ENCODE measurements at regions not wholly inside any gene's neighbourhood (a gene's known extent, or its start where the extent isn't known, plus 50 kb on each side); places are given as distances from the start of the nearest gene placed in this dataset.

DNA sequence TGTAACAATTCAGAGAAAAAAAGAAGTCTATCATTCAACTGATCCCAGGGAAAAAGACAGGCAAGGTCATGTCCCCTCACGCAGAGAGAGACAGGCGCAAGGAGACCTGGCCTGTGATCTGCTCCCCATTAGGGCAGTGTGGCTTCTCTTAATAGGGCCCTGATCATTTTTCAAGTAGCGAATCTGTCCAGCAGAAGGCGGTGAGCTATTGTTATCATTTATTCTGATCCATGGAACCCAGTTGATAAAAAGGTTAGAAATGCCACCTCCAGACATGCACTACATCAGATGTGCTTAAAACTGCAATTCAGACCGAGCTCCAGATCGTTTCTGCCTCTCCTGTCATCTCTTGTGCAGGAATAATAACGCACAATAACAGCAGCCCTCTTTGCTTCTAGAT is 1025.6 kb upstream of the PIK3C3 start:
- DNase-seq = no peak

DNA sequence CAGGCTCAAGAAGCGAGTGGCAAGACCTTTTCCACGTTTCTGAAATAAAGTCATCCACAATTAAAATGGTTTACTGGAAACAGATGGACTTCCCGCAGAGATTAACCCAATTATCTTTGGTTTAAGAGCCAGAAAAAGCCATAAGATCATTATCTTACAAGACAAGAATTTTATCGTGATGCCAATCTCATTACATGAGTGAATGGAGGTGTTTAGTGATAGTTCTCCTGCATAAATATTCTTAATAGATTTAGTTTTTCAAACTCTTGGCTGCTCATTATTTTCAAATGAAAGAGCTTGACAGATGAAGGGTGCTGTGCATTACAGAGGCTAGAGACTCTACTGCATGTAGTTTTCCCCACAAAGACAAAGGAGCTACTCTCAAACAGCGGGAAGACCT is 1028.4 kb upstream of the PIK3C3 start:
- DNase-seq = no peak

DNA sequence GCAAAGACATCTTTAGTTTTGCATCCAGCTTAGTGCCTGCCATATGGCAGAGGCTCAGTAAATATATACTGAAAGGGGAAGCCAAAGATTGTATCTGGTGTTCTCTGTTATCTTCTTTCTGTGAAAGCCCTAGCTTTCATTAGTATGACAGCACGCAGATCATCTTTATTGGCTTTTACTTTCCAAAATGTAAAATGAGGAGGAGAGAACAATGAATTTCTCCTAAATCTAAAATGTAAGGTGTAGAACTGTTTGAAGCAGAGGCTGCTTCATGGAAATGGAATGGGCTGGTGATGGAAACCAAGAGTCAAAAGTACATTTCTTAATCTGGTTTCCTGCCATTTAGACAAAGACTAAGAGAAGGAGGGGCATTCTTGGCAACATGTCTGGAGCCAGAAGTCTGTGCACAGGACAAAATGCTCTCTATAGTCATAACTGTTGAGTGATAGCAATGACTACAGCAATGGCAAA is 1029.9 kb upstream of the PIK3C3 start:
- DNase-seq = no peak

DNA sequence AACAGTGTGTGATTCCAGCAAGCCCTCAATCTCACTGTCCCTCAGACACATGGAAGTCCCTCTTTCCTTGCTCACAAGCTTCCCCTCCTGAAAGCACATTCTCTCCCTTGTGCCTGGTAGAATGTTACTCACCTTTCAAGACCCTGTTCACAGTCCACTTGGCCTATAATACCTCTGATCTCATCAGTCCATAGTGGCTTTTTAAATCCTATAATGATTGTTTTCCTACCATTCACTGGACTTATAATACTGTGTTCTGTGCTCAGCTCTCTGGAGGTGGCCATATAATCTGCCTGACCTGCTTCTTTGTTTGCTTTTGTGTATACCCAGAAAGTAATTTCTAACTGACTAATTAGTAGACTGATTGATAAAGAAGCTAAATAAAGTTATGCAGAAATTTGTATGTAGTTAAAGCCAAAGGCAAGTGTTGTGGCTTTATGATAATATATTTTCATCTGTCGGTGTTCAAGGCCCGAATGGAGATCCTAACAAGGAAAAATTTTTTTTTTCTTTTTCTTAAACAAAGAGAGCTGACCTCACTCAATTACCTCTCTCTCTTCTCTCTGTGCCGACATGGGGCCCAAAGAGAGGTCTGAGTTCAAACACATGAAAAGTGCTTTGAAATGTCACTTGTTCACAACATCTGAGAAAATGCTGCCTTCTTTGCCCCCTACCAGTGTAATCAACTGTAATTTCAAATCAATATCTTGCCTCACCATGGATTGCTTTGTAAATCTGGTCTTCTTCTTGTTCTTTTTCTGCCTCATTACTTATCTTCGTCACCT is 1033.0 kb upstream of the PIK3C3 start:
- no peak for DNase-seq

DNA sequence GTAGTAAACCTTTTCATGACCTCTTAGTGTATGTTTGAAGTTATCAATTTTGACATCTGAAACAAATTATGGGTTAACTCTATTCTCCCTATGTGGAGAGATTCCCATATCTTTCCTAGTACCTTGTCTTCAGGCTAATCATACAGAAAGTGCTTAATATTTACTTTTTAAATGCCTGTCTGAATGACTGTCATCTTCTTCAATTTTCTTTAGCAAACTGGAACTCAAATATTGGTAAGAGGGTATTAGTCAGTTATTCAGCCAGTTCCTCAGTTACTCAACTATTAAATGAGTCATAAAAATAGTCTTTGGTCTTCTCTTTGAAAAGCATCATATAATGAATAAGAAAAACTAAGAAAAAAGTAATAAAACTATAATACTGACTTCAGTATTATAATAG is 1038.0 kb upstream of the PIK3C3 start:
- no peak for DNase-seq

DNA sequence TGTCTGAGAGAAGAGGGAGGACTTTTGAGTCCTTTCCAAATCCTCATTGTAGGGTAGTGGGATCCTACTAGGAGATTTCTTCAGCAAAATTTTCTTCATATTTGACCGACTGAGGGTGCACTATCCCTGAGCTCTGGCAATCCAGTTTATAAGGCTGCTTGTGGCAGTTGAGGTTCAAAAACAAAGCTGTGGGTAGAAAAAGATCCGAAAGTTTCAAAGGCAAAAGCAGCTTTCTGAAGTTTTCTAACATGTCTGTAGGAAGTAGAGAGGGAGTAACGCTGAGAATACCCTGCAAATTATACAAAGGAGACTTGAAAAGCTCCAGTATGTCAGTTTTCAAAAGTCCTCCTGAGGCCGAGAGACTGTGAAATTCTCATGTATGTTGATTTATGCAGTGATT is 1039.3 kb upstream of the PIK3C3 start:
- DNase-seq = no peak

DNA sequence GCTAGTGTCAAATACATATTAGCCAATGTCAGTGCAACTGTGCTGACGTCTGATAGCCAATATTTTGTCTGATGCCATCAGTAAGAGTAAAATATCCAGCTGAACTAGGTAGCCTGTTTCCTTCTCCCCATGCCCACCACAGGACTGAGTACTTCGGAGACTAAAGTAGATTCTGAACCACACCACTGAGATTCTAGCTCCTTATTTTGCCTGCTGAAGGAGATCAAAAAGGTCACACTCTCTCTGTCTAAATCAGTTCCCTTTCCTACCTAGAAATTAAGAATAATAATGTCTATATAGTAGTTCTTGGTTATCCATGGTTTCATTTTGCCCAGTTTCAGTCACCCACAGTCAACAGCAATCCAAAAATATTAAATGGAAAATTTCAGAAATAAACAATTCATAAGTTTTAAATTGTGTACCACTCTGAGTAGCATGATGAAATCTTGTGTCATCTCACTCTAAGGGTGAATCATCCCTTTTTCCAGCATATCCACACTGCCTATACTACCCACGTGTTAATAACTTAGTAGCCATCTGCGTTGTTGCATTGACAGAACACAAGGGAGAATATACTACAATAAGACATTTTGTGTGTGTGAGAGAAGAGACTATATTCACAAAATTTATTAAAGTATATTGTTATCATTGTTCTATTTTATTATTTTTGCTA is 1043.3 kb upstream of the PIK3C3 start:
- no peak for DNase-seq

DNA sequence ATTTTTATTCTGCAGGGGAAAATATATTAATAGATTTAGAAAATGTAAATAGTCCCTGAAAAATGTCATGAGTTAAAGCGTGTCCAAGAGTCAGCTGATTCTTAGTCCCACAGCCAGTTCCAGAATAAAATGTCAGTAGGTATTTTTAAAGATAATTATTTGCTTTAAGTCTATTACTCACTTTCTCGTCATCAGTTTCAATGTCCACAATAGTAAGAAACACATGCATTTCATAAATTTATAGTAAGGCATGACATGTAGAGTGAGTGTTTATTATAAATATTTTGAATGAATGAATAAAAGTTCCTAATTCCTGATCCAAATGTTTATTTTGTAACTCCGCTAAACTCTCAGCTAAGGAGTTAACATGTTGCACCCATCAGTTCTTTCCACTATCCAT is 1044.0 kb upstream of the PIK3C3 start:
- DNase-seq = no peak

DNA sequence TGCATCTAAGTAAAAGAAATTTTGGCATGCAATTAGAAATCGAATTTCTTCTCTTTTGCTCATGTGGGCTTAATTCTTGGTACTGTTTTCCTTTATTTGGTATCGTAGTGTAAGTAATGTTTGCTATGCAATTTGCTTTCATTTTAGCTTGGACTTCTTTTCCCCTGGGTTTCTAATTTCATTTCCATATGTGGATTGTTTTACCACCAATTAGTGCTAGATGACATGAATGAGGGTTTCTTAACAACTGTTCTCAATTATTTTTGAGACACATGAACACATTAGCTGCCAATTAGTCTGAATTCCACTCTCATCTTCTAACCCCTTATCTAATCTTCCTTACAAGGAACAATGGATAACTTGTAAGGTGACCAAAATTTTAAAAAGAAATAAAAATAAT is 1047.2 kb upstream of the PIK3C3 start:
- DNase-seq = no peak

DNA sequence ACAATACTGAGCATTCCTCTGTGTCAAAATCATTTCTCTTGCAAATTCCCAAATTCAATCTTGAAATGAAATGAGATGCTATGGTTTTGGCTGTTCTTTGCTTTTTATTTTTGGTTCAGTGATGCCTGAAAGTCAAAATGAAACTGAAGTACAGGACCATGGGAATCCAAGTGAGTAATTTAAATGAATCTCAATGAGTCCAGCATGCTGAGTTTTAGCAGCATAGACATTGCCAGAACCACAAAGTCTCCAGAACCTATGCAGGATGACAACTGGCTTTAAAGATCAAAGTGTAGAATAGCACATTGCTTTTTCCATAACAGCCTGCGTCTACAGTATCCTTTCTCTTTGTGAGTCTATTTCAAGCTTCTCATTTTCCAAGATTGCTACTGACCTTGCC is 1050.7 kb upstream of the PIK3C3 start:
- DNase-seq = no peak

DNA sequence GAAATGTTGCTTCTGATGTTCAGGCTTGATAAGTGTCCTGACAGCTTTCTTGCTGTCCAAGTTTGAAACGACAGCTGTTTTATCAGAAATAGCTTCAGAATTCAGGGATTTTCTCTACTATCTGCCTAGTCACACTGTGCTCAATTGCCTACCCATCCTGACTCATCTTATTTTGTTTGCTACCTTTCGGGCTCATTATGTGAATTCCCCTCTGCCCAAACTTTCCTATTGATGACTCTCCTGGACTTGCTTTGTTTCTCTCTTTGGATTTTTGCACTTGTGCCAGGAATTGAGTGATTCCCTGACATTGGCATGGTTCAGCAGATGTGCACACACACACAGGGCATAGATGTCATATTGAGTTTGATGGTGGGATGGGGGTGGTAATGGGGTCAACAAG is 1052.6 kb upstream of the PIK3C3 start:
- no peak for DNase-seq

DNA sequence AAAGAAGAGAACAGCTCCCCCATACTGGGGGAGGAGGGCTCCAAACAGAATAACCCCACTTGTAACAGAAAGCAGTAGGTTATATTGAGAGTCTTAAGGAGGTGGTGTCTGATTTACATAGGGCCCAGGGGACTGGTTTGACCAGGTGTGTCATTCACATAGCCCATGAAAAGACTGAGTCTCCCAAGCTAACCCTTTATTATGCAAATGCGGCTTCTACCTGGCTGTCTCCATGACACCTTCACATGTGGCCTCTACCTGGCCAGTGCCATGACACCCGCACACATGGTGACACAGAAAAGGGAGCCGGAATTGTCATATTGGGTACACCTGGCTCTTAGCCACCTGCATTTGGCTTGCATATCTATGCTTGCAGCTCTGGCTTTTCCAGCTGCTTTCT is 1057.2 kb upstream of the PIK3C3 start:
- no peak for DNase-seq

DNA sequence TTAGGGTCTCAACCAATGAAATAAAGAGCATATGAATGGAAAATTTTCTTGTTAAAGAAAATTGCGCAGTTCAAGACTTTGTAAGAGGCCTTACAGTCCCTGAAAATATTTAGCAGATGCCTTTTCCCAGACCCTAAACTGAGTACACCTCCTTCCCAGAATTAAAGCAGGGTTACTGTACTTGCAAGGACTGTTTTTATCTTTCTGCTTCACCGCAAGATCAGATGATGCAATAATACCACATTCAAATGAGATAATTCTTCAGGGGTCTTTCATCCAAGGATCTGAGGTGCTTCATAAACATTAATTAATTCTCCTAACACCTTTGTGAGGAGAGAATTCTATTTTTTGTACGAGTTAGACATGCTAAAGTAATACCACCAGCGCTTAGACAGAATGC is 1071.8 kb upstream of the PIK3C3 start:
- no peak for DNase-seq

DNA sequence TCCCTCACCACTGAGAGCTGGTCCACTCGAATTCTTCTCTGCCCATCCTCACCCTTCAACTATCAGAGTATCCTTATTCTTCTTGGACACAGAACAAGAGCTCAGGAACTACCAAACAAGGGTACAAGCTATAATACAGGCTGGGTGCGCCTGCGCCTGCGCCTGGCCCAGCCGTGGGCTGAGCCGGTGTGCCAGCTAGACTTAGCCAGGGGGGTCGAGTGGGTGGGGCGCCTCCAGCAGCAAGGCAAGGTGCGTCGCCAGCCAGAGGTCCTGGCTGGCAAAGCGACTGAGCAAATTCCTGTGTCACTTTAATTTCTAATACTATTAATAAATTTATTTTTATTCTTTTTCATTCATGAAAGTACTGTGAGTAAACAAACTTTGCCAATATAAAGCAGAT is 1072.6 kb upstream of the PIK3C3 start:
- no peak for DNase-seq

DNA sequence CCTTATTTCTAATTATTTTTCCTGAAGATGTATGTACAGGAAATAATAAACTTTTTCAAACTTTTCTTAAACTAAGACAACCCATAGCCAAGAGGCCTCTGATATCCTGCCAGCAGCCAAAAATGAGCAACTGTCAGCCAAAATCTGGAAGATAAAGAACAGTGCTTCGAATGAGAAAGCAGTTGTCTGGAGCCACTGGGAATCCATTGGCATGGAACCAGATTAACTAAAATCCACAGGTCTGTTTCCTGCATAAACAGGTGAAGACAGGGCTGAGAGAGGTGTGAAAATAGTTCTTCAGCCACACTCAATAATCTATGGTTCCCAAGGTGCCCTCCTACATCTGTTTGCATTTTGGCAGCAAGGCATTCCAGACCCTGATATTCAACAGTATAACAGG is 1076.7 kb upstream of the PIK3C3 start:
- DNase-seq = no peak

DNA sequence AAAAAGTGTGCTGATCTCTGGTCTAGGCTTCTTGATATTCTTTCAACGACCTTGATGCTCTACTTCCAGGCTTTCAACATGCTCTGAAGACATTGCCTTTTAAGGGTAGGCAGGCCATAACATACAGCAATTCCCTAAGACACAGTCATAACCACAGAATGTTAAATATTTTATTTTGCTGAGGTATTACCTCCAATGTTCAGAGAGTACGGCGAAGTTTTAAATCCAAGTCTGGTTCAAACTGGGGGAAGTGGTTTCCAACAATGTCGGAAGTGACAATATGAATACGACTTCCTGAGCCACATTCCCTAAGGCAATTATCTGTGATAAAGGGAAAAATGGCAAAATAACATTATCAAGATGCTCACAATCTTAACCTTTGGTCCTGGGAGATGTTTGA is 1077.9 kb upstream of the PIK3C3 start:
- no peak for DNase-seq

DNA sequence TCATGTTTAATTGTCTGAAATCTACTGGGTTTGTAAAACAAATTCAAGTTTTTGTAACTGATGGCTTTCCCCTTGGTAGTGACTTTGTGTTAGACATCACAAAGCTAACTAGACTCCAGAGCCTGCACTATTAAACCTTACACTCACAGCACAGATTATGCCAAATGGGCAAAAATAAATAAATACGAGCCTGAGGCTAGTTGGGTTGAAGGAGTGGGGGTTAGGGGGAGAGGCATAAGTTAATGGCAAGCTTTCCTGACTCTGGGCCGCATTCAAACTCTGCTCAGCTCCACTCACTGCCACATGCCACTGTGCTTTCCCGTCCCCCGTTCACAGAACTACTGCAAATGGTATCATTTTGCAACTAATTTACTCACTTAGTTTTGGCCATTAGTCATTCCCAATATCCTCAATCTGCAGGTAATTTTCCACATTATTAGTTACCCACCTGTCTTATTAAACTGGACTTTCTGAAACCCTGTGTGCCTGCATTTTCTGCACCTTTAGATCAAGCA is 1079.9 kb upstream of the PIK3C3 start:
- no peak for DNase-seq

DNA sequence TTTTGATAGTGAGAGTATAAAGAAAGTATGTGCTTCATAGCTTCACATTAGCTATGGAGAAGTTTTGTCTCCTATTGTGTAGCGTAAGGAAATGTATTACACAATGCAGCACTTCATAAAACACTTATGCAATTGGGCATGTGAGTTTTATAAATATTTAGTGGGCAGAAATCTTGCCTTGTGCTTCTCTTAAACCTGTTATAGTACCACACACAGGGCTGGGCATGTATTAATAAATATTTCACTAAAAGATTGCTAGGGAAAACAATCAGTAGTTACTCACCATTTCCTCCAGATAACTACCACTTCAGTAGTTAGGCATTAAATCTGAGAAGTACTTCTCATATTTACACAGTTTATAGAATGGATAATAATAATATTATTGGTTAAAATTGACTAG is 1080.8 kb upstream of the PIK3C3 start:
- DNase-seq = no peak

DNA sequence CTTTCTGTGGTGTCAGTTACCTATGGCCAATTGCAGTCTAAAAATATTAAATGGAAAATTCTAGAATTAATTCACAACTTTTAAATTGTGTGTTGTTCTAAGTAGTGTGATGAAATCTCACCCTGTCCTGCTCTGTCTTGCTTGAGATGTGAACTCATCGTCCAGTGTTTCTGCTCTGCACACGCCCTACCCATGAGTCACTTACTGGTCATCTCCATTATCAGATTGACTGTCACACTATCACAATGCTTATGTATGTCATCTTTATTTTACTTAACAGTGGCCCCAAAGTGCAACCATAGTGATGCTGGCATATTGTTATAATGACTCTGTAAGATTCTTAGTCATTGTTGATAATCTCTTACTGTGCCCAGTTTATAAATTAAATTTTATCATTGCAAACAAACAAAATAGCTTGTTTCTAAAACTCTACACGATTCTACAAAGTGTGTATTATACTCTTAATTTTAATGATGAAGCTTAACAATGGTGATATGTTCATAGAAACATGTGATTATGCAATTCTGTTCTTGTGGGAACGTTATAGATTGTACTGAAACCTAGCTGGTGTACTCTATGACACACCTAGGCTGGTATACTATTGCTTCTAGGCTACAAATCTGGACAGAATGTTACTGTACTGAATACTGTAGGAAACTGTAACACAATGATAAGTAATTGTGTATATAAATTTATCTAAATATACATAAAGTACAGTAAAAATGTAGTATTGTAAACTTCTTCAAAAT is 1086.8 kb upstream of the PIK3C3 start:
- no peak for DNase-seq

DNA sequence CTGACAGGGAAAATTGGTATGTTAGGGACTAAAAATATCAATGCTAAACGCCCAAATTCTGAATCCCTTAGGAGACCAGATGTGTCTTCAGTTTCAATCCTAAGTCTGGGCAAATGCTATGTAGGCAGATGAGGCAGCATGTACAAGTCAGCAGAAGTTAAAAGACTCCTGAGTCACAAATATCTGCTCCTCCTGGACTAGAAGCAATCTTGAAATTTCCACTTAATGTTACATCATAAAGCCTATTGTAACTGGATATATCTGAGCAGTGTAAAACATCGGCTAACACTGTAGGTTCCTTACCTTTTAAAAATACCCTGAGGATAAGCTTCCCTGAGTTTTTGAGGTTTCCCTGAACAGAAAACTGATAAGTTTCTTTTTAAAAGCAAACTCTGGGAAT is 1087.6 kb upstream of the PIK3C3 start:
- DNase-seq = no peak

DNA sequence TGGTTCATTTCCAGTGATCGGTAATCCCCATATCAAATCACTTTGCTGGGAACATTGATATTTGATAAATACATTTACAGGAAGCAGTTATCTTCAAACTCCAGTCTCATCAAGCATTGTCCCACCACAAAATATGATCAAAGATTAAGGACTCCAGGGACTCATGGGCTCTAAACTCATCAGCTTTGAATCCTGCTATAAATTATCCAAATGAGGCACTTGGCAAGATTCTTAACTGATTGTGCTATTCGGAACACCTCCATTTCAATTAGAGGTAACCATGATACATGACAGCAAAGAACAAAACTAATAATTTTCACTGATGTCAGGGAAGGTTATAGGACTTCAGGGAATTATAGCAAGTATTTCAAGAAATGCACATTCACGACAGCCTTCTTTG is 1088.1 kb upstream of the PIK3C3 start:
- DNase-seq = no peak

DNA sequence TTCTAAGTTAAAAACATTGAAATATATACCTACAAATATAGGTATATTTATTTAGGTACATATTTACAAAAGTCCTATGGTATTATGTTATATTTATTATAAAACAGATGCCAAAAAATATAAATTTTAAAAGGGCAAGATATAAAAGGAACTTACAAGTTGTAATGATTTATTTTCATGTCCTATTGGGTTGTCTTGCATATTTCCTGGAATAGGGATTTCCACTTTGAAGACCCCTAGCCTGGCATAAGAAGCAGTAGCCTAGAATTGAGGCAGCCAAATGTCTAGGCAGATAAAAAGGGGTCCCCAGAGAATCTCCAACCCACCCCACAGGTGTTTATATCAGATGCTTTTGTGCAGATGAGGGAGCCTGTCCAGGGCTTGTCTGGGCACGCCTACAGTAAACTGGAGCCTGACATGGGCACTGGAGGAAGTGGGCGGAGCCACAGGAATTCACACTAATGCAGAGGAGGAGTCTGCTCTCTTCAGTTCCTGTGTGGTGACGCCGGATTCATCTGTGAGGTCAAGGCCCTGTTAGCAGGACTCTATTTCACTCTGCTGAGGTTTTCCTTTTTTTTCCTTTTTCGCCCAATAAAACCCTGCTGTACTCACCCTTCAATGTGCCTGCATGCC is 1088.9 kb upstream of the PIK3C3 start:
- no peak for DNase-seq

DNA sequence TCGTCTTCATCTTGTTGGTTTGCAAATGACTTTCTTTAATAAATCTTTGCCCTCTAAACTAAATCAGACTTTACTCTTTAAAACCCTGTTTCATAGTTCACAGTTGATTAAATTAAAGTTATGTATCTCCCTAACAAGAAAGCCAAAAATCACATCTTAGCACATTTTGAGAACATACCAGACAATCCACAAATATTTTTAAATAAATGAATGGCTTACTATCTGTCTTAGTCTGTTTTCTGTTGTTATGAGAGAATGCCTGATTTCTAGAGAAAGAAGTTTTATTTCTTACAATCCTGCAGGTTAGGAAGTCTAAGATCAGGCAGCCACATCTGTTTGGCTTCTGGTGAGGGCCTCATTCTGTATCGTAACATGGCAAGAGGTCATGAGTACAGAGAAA is 1090.2 kb upstream of the PIK3C3 start:
- DNase-seq = no peak
